HG02759 (cell line): ENCODE measurements at regions not wholly inside any gene's neighbourhood (a gene's known extent, or its start where the extent isn't known, plus 50 kb on each side); places are given as distances from the start of the nearest gene placed in this dataset.
A peak's percentile ranks its signal among the peaks of the same experiment; 100 is the strongest.
"Not testable (repeated sequence)": the region's sequence is repeated elsewhere in the genome, so short reads cannot be mapped to it uniquely, and the experiment has no call there.

Source experiments
- ATAC-seq: cut with Tn5 transposase; IDR thresholded peaks from one replicate; pipeline ENCODE4 v1.9.1; 2021; ENCODE audit warnings: mild to moderate bottlenecking, moderate library complexity; ENCODE audit not compliant: unreplicated experiment

- no peak for ATAC-seq
These were observed 563.2 kb downstream of the GBE1 start for GRCh38 chr3:81198216-81198615.

GRCh38 chr3:81197386-81197785 is 564.1 kb downstream of the GBE1 start:
- ATAC-seq: no peak

DNA sequence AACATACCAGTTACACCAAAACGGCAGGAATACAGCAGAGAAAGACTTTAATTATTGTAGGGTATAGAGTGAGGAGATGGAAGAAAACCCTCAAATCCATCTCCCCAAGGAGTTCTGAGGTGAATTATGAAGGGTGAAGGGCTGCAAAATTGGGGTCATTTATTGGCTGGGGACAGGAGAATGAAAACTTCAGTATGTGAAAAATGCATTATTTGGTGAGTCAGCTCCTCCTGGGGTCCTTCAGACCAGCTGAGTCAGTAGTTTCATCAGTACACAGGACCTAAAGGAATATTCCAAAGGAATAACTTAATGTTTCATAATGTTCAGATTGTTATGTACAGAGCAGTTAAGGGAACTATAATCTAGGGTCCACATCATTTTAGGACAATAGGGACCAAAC is 566.0 kb downstream of the GBE1 start:
- ATAC-seq: no peak

GRCh38 chr3:81186412-81186811 is 575.0 kb downstream of the GBE1 start:
- ATAC-seq: no peak

DNA sequence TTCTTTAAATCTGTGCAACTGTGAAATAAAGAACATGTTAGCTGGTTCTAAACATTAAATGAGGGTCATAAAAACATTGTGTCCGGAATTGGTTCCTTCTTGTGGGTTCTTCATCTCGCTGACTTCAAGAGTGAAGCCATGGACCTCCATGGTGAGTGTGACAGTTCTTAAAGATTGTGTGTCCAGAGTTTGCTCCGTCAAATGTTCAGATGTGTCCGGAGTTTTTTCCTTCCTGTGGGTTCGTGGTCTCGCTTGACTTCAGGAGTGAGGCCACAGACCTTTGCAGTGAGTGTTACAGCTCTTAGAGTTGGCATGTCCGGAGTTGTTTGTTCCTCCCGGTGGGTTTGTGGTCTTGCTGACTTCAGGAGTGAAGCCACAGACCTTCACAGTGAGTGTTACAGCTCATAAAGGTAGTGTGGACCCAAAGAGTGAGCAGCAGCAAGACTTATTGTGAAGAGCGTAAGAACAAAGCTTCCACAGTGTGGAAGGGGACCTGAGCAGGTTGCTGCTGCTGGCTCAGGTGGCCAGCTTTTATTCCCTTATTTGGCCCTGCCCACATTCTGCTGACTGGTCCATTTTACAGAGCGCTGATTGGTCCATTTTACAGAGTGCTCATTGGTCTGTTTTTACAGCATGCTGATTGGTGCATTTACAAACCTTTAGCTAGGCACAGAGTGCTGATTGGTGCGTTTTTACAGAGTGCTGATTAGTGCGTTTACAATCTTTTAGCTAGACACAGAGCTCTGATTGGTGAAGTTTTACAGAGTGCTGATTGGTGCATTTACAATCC is 579.2 kb downstream of the GBE1 start:
- not testable (repeated sequence) for ATAC-seq

- peak; percentile 48 for ATAC-seq
These were observed 587.9 kb downstream of the GBE1 start for GRCh38 chr3:81173514-81173913.

DNA sequence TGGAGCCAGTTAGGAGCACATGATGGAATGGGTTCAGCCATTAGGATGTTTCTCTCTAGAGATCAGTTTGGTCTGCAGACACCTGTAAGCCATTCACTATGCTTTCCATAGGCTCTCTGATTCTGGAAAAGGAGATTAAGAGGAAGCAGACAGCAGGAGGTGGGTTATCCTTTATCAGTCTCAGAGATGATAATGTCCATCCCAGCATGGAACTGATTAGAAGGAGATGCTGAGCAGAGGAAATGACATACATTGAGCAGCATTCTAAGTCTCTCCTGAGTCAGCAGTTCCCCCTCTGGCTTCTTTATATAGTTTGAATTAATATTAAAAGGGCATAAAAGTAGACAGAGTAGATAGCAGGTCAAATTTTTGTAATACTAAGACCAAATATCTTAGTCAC is 591.1 kb downstream of the GBE1 start:
- no peak for ATAC-seq

DNA sequence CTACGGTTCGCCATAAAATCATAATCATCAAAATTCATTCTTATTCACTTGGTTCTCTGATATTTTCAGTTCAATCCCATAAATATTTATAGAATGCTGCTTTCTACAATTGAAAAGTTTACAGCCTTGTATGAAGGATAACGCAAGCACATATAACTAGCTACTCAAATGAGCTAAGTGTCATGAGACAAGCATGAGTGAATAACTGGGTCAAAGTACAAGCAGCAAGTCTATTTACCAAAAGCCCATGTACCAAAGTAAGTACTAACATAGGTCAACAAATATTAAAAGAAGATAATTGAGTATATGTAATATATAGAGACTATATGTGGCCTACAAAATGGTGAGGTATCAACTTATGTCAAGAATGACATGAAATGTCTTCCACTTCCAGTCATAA is 596.6 kb downstream of the GBE1 start:
- no peak for ATAC-seq

GRCh38 chr3:81161851-81162250 is 599.6 kb downstream of the GBE1 start:
- ATAC-seq: no peak

GRCh38 chr3:81161100-81161499 is 600.3 kb downstream of the GBE1 start:
- ATAC-seq: no peak

GRCh38 chr3:81154611-81155143 is 606.8 kb downstream of the GBE1 start:
- ATAC-seq: no peak

- ATAC-seq: no peak
These were observed 609.3 kb downstream of the GBE1 start for GRCh38 chr3:81152156-81152555.

- no peak for ATAC-seq
These were observed 628.5 kb downstream of the GBE1 start for GRCh38 chr3:81132995-81133394.

DNA sequence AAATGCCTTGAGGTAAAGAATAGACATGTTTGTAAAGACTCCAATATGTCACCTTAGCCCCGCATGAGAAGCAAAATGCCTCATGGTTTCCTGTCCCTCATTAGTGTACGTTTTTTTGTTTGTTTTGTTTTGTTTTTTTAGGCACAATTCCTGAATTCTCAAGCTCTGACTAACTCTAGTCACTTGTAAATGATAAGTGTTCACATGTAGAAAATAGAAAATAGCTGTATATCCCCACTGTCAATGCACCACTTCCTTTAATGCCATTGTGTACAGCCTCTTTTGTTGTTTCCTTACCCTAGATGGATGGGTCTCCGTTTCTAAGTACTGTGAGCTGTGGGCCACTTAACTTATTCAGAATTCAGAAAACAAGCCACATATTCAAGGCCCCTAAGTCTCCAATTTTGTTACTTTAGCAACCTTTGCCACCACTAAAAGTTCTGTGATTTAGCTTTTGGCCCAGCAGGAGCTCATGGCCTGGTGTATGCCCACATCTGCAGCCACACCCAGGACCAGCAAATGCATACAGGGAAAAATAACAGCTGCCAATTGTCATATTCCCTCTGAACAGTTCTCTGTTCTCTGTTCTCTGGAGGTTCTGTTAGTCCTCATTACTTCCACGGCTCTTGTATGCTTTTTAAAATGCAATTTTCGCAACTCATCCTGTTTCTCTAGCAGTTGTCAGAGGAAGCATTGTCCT is 655.5 kb downstream of the GBE1 start:
- no peak for ATAC-seq

DNA sequence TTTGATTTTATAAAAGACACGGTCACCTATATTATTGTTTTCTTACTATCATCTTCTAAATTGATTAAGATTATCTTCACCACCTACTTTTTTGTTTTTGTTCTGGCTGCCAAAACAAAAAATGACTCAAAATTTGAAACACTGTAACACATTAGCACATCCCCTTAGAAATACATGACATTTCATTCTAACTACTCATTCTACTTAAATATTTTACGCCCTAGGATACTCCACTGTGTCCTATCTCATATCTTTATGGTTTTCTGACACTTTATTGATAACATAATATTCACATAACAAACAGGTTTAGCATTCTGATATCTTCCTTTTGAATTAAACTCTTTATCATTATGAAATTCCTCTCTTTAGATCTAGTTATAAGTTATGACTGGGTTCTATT is 656.2 kb downstream of the GBE1 start:
- ATAC-seq: no peak

DNA sequence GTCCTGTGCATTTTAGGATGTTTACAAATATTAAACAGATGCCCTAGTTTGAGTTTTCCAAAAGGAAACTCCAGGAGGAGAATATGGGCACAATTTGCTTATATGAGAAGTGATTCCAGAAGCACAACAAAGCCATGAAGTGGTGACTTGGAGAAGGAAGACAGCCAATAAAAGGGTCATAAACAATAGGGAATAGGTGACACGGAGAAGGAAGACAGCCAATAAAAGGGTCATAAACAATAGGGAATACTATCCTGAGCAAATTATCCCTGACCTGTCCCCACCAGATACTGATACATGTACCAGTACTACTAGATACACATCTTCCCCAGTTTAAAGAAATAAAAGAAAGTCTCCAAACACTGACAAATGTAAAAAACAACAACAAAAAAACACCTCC is 663.6 kb downstream of the GBE1 start:
- ATAC-seq: no peak

- no peak for ATAC-seq
These were observed 665.5 kb downstream of the GBE1 start for GRCh38 chr3:81095956-81096355.

DNA sequence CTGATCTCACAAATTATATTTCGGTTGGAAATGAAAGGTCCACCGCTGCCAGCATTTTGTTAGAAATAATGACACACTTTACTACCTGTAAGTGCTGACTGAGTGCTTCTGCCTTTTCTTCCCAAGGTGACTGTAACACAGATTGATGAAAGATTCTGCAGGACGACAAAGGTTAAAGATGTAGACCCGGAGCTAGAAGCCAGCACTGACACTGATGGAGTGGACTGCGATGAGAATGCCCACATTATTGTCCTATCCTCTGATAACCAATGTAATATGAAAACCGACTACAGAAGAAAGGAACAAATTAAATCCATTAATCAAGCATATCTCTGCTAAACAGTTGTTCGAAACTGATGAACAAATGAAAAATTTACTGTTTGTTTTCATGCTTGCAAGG is 666.5 kb downstream of the GBE1 start:
- ATAC-seq: no peak

- no peak for ATAC-seq
These were observed 673.8 kb downstream of the GBE1 start for GRCh38 chr3:81087607-81088006.

DNA sequence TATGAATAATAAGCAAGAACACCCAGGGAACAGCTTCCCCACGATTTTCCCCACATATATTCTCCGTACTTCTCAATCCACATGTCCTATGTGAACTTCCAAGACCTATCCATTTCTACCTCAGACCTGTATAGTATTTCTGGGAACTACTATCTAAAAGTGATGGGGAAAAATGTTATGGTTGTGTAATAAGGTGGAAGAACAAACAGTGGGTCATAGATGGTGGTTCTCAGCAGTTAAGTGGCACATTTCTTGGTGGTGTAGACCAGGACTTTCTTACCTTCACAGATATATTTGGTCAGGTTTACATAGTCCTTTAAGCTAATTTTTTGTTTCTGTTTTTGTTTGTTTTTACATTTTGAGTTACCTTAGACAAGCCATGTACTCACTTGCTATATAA is 675.1 kb downstream of the GBE1 start:
- no peak for ATAC-seq

DNA sequence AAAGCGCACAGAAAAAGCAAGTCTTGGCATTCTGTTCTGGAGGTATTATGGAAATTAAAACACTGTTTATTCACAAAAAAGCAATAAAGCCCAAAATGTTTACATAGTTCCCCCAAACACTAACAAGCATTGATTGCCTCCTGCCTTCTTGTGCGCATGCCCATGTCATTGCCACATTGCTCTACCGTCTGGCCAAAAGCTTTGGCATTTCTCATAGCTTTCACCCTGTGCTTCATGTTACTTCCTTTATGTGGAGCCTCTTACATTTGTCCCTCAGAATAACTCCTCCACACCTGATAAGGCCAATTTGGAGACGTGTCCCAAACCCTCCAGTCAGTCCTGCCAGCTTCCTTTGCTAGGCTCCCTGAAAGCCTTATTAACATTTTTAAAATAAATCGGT is 680.8 kb downstream of the GBE1 start:
- no peak for ATAC-seq

GRCh38 chr3:81072591-81072990 is 688.9 kb downstream of the GBE1 start:
- ATAC-seq: no peak
